ENCODE measurements at regions not wholly inside any gene's neighbourhood (a gene's known extent, or its start where the extent isn't known, plus 50 kb on each side); places are given as distances from the start of the nearest gene placed in this dataset.

- TF ChIP-seq CTCF (IDR thresholded peaks at IDR 0.05), result no peak
Measured at GRCh38 chr2:100632759-100633158, 70.0 kb downstream of the PDCL3 start.

DNA sequence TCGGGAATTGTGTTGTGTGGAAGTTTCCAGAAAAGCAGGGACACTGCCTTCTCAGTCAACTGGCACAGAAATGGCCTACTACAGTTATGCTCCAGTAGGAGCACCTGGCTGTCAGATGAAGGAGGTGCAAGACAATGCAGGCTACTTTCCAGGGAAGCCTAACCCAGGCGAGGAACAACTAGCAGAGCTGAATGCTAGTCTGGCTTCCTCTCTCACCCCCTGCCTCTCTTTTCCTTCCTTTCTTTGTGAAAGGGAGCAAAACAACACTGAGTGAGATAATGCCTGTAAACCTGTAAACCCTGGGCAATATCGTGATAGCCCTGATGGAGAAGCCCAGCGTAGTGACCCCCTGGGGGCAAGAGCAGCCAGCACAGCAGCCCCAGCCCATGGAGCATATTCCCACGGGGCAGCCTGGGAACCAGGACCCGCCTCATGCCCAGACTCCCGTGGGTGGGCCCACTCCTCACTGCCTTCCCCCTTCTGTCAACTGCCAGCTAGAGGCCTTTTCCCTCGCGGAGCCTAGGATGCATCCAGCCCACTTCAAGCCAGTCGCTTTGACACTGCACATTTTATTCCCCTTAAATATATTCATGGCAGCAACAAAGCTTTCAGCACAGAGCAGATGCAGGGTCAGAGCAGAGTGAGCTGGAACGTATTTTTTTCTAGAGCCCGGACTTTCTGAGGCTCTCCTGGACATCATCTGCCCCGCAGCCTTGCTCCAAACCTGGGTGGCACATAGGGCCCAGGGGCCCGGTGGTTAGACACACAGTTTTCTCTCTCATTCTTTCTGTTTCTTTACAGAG lies 77.0 kb downstream of the PDCL3 start:
- Histone ChIP-seq H3K36me3 (no peaks in the 10 kb centered on the region), H3K4me1 (no peaks in the 10 kb centered on the region), H3K4me3 (no peak overlapping the region), H3K27ac (no peak overlapping the region), H3K9me3 (no peaks in the 10 kb centered on the region), H3K27me3 (no peaks in the 10 kb centered on the region)
- intact Hi-C loops (cut with DNase I), result no loop called here
- DNase-seq (no peak), ATAC-seq (peak; percentile 12)
- TF ChIP-seq CTCF (IDR thresholded peaks at IDR 0.05), result no peak

More at GRCh38 chr2:100632759-100633158, 70.0 kb downstream of the PDCL3 start:
- DNase-seq (no peak), ATAC-seq (no peak)
- H3K4me3 ChIP-seq, result no peak overlapping the region
- H3K4me1 ChIP-seq, result no peaks in the 10 kb centered on the region
- intact Hi-C loops (cut with DNase I), result no loop called here
- no peaks in the 10 kb centered on the region for H3K9me3 ChIP-seq
- no peaks in the 10 kb centered on the region for H3K36me3 ChIP-seq
- no peak overlapping the region for H3K27ac ChIP-seq
- H3K27me3 ChIP-seq, result no peaks in the 10 kb centered on the region

- ATAC-seq (peak; percentile 58), DNase-seq (no peak)
- no peak for TF ChIP-seq CTCF (IDR thresholded peaks at IDR 0.05)
- Histone ChIP-seq H3K36me3 (no peaks in the 10 kb centered on the region), H3K4me3 (no peak overlapping the region), H3K27ac (no peak overlapping the region), H3K27me3 (no peaks in the 10 kb centered on the region), H3K9me3 (no peaks in the 10 kb centered on the region), H3K4me1 (no peaks in the 10 kb centered on the region)
- intact Hi-C loops (cut with DNase I), result no loop called here
Measured at GRCh38 chr2:100640431-100641124, 77.8 kb downstream of the PDCL3 start.

DNA sequence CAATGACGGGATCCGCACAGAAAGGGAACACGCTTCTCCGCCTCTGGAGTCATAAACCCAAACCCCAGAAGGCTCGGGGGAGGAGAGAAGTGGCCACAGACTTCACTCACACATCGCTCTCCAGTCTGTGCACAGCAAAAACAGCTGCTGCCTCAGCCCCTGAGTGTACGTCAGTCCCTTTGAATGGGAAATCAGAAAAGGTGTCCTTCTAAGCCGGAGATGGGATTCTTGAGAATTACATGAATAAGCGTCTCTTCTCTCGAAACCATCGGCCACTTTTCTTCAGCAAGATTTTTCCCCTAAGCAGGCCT lies 78.3 kb downstream of the PDCL3 start:
- H3K36me3 ChIP-seq, result no peaks in the 10 kb centered on the region
- no peak overlapping the region for H3K27ac ChIP-seq
- DNase-seq, result no peak
- intact Hi-C loops (cut with DNase I), result no loop called here
- no peak for ATAC-seq
- H3K4me3 ChIP-seq, result no peak overlapping the region
- no peaks in the 10 kb centered on the region for H3K4me1 ChIP-seq
- H3K9me3 ChIP-seq, result no peaks in the 10 kb centered on the region
- TF ChIP-seq CTCF (IDR thresholded peaks at IDR 0.05), result no peak
- H3K27me3 ChIP-seq, result no peaks in the 10 kb centered on the region

GRCh38 chr2:100642425-100642824 lies 79.6 kb downstream of the PDCL3 start:
- intact Hi-C loops (cut with DNase I), result no loop called here
- no peak for TF ChIP-seq CTCF (IDR thresholded peaks at IDR 0.05)

More at GRCh38 chr2:100642425-100642824, 79.6 kb downstream of the PDCL3 start:
- H3K36me3 ChIP-seq, result no peaks in the 10 kb centered on the region
- DNase-seq (no peak), ATAC-seq (no peak)
- no peaks in the 10 kb centered on the region for H3K4me1 ChIP-seq
- no peaks in the 10 kb centered on the region for H3K9me3 ChIP-seq
- no peak overlapping the region for H3K27ac ChIP-seq
- no peak overlapping the region for H3K4me3 ChIP-seq
- no peaks in the 10 kb centered on the region for H3K27me3 ChIP-seq
